ENCODE measurements at regions not wholly inside any gene's neighbourhood (a gene's known extent, or its start where the extent isn't known, plus 50 kb on each side); places are given as distances from the start of the nearest gene placed in this dataset.

GRCh38 chr1:101310506-101310905, 73.7 kb downstream of the S1PR1 start:
- peaks cover 12% of the 10 kb centered on the region for H3K4me1 ChIP-seq (ENCODE audit: insufficient read depth)
- no peaks in the 10 kb centered on the region for H3K9me3 ChIP-seq (ENCODE audit: low read depth)
- no peaks in the 10 kb centered on the region for H4K20me1 ChIP-seq (ENCODE audit: insufficient read depth, poor library complexity, severe bottlenecking)
- H3K9me2 ChIP-seq (replicated peaks; ENCODE audit: insufficient read depth) = no peaks in the 10 kb centered on the region
- no peaks in the 10 kb centered on the region for H3K79me2 ChIP-seq
- no peak for DNase-seq (ENCODE audit: low spot score)
- H2AFZ ChIP-seq = no peak overlapping the region
- TF ChIP-seq EZH2 (IDR thresholded peaks at IDR 0.05; ENCODE audit: borderline replicate concordance) (no peak), EZH2phosphoT487 (IDR thresholded peaks at IDR 0.05; ENCODE audit: low read depth, severe bottlenecking, unreplicated experiment) (no peak), CTCF (IDR thresholded peaks at IDR 0.05; ENCODE audit: poor library complexity) (no peak)
- no peaks in the 10 kb centered on the region for H3K36me3 ChIP-seq (replicated peaks; ENCODE audit: insufficient read depth, low read depth)
- 52% methylated on average over 2 of the region's 2 CpGs for WGBS (ENCODE audit: low lambda C conversion rate, missing lambda C conversion rate)
- peaks cover 12% of the 10 kb centered on the region for H3K27me3 ChIP-seq
- no peak overlapping the region for H3K4me3 ChIP-seq
- H3K4me2 ChIP-seq = peak overlapping the region; percentile 97
- H3K27ac ChIP-seq = peak overlapping the region; percentile 1

- no peaks in the 10 kb centered on the region for H3K9me3 ChIP-seq (ENCODE audit: low read depth)
- no peak overlapping the region for H3K4me2 ChIP-seq
- no peak overlapping the region for H2AFZ ChIP-seq
- H3K27ac ChIP-seq = peak overlapping the region; percentile 1
- H3K4me1 ChIP-seq (ENCODE audit: insufficient read depth) = peaks cover 12% of the 10 kb centered on the region
- H3K9me2 ChIP-seq (replicated peaks; ENCODE audit: insufficient read depth) = no peaks in the 10 kb centered on the region
- DNase-seq (ENCODE audit: low spot score) = no peak
- H3K4me3 ChIP-seq = no peak overlapping the region
- TF ChIP-seq EZH2phosphoT487 (IDR thresholded peaks at IDR 0.05; ENCODE audit: low read depth, severe bottlenecking, unreplicated experiment) = no peak
- TF ChIP-seq CTCF (IDR thresholded peaks at IDR 0.05; ENCODE audit: poor library complexity) = no peak
- no peak for TF ChIP-seq EZH2 (IDR thresholded peaks at IDR 0.05; ENCODE audit: borderline replicate concordance)
- H3K79me2 ChIP-seq = no peaks in the 10 kb centered on the region
- H3K27me3 ChIP-seq = peaks cover 12% of the 10 kb centered on the region
- WGBS (ENCODE audit: low lambda C conversion rate, missing lambda C conversion rate) = 88% methylated on average over 4 of the region's 4 CpGs
- H3K36me3 ChIP-seq (replicated peaks; ENCODE audit: insufficient read depth, low read depth) = no peaks in the 10 kb centered on the region
- no peaks in the 10 kb centered on the region for H4K20me1 ChIP-seq (ENCODE audit: insufficient read depth, poor library complexity, severe bottlenecking)
Observed at GRCh38 chr1:101311146-101311920, 74.5 kb downstream of the S1PR1 start.

GRCh38 chr1:101312147-101312546, 75.3 kb downstream of the S1PR1 start:
- 93% methylated on average over 4 of the region's 4 CpGs for WGBS (ENCODE audit: low lambda C conversion rate, missing lambda C conversion rate)
- Histone ChIP-seq H3K9me2 (replicated peaks; ENCODE audit: insufficient read depth) (no peaks in the 10 kb centered on the region), H3K27me3 (peaks cover 12% of the 10 kb centered on the region), H3K9me3 (ENCODE audit: low read depth) (no peaks in the 10 kb centered on the region), H3K27ac (no peak overlapping the region), H3K79me2 (no peaks in the 10 kb centered on the region), H3K36me3 (replicated peaks; ENCODE audit: insufficient read depth, low read depth) (no peaks in the 10 kb centered on the region), H3K4me1 (ENCODE audit: insufficient read depth) (peaks cover 12% of the 10 kb centered on the region), H3K4me2 (no peak overlapping the region), H2AFZ (no peak overlapping the region), H4K20me1 (ENCODE audit: insufficient read depth, poor library complexity, severe bottlenecking) (no peaks in the 10 kb centered on the region), H3K4me3 (no peak overlapping the region)
- TF ChIP-seq CTCF (IDR thresholded peaks at IDR 0.05; ENCODE audit: poor library complexity) = no peak
- TF ChIP-seq EZH2phosphoT487 (IDR thresholded peaks at IDR 0.05; ENCODE audit: low read depth, severe bottlenecking, unreplicated experiment) = no peak
- TF ChIP-seq EZH2 (IDR thresholded peaks at IDR 0.05; ENCODE audit: borderline replicate concordance) = no peak
- DNase-seq (ENCODE audit: low spot score) = no peak
